ENCODE measurements at regions not wholly inside any gene's neighbourhood (a gene's known extent, or its start where the extent isn't known, plus 50 kb on each side); places are given as distances from the start of the nearest gene placed in this dataset.

- TF ChIP-seq, protein P1, sequence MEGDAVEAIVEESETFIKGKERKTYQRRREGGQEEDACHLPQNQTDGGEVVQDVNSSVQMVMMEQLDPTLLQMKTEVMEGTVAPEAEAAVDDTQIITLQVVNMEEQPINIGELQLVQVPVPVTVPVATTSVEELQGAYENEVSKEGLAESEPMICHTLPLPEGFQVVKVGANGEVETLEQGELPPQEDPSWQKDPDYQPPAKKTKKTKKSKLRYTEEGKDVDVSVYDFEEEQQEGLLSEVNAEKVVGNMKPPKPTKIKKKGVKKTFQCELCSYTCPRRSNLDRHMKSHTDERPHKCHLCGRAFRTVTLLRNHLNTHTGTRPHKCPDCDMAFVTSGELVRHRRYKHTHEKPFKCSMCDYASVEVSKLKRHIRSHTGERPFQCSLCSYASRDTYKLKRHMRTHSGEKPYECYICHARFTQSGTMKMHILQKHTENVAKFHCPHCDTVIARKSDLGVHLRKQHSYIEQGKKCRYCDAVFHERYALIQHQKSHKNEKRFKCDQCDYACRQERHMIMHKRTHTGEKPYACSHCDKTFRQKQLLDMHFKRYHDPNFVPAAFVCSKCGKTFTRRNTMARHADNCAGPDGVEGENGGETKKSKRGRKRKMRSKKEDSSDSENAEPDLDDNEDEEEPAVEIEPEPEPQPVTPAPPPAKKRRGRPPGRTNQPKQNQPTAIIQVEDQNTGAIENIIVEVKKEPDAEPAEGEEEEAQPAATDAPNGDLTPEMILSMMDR (IDR thresholded peaks at IDR 0.05; ENCODE audit: low read length), result no peak
- no peak for TF ChIP-seq EZH2 (optimal IDR thresholded peaks at IDR 0.05; ENCODE audit: low read depth, low read length)
Observed at GRCh38 chr7:368651-369475, 78.9 kb downstream of the FOXL3 start.
